Osteocyte (in vitro differentiated cells): ENCODE measurements at regions not wholly inside any gene's neighbourhood (a gene's known extent, or its start where the extent isn't known, plus 50 kb on each side); places are given as distances from the start of the nearest gene placed in this dataset.

Experiments
- DNase-seq: peaks from one replicate; pipeline ENCODE4 v3.0.0; 2021; ENCODE audit warnings: mixed read lengths; ENCODE audit not compliant: unreplicated experiment; ENCODE audit errors: extremely low spot score
- H3K27ac Mint-ChIP-seq: one replicate; pipeline ENCODE4 v1.8.0; 2021; ENCODE audit warnings: mild to moderate bottlenecking, mixed read lengths; ENCODE audit not compliant: unreplicated experiment
- H3K27me3 Mint-ChIP-seq: one replicate; pipeline ENCODE4 v1.8.0; 2021; ENCODE audit warnings: mixed read lengths; ENCODE audit not compliant: unreplicated experiment
- H3K36me3 Mint-ChIP-seq: one replicate; pipeline ENCODE4 v1.8.0; 2021; ENCODE audit warnings: mixed read lengths; ENCODE audit not compliant: unreplicated experiment
- H3K4me1 Mint-ChIP-seq: one replicate; pipeline ENCODE4 v1.8.0; 2021; ENCODE audit warnings: mixed read lengths; ENCODE audit not compliant: unreplicated experiment
- H3K4me3 Mint-ChIP-seq: one replicate; pipeline ENCODE4 v1.8.0; 2021; ENCODE audit warnings: mild to moderate bottlenecking, moderate library complexity, mixed read lengths; ENCODE audit not compliant: unreplicated experiment
- H3K9me3 Mint-ChIP-seq: one replicate; pipeline ENCODE4 v1.8.0; 2021; ENCODE audit warnings: mixed read lengths; ENCODE audit not compliant: unreplicated experiment
- TF ChIP-seq, protein P1 (sequence below): fragments of 200-600 bp; sonication (generic); IDR thresholded peaks from 2 replicates; pipeline ENCODE4 v1.5.0; 2021; ENCODE audit warnings: antibody characterized with exemption, mild to moderate bottlenecking, moderate library complexity

DNA sequence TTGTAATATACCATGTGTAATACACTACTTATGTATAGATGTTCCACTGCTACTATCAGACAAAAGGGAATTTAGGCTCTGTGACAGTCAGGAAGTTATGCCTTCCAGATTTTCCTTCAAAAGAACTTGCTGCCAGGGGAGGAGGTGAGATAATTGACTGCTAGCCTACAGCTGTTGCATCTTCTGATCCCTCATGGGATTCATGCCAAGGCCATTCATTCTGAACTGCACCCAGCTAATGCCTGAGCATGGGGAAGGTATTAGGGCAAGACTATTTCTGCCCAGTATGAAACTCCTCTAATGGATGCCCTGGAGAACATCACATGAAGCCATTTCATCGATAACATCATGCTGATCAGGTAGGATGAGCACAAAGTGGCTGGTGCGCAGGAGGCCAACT, 746.5 kb upstream of the ZNF608 start:
- H3K9me3 Mint-ChIP-seq: peaks cover 7% of the 10 kb centered on the region
- H3K36me3 Mint-ChIP-seq: peaks cover 2% of the 10 kb centered on the region
- H3K27ac Mint-ChIP-seq: no peak overlapping the region
- no peaks in the 10 kb centered on the region for H3K27me3 Mint-ChIP-seq
- no peak for DNase-seq
- no peak overlapping the region for H3K4me3 Mint-ChIP-seq
- TF ChIP-seq, protein P1, sequence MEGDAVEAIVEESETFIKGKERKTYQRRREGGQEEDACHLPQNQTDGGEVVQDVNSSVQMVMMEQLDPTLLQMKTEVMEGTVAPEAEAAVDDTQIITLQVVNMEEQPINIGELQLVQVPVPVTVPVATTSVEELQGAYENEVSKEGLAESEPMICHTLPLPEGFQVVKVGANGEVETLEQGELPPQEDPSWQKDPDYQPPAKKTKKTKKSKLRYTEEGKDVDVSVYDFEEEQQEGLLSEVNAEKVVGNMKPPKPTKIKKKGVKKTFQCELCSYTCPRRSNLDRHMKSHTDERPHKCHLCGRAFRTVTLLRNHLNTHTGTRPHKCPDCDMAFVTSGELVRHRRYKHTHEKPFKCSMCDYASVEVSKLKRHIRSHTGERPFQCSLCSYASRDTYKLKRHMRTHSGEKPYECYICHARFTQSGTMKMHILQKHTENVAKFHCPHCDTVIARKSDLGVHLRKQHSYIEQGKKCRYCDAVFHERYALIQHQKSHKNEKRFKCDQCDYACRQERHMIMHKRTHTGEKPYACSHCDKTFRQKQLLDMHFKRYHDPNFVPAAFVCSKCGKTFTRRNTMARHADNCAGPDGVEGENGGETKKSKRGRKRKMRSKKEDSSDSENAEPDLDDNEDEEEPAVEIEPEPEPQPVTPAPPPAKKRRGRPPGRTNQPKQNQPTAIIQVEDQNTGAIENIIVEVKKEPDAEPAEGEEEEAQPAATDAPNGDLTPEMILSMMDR: no peak
- peaks cover 11% of the 10 kb centered on the region for H3K4me1 Mint-ChIP-seq

DNA sequence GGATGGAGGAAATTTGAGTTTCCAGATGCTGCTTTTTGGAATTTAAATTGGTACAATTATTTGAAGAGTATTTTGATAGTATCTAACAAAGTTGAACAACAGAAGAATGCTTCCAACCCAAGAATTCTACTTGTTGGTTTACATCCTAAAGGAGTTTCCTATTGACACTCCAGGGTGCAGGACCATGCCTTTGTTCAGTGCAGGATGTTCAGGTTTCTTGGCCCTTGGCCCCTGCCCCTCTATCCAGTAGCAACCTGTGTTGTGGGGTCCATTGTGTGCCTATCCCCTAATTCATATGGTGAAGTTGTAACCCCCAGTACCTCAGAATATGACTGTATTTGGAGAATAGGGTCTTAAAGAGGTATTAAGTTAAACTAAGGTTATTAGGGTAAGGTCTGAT, 750.0 kb upstream of the ZNF608 start:
- TF ChIP-seq, protein P1: no peak

DNA sequence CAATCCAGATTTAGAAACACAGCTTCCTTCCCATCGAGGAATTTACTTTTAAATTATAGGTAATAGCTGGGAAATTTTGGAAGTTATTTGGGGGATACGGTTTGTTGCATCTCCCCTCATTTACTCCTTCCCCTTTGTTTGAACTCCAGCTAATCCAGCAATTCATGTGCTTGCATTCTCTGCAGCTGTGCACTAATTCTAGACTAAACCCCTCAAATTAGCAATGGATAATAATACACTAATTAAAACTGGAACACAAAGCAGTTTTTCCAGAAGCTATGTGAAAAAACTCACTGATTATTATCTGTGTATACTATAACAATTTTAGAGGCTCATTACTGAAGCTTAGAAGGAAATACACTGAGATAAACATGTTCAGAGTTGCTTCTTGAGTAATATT, 751.2 kb upstream of the ZNF608 start:
- TF ChIP-seq, protein P1: no peak
- peaks cover 7% of the 10 kb centered on the region for H3K9me3 Mint-ChIP-seq
- H3K27ac Mint-ChIP-seq: no peak overlapping the region
- H3K27me3 Mint-ChIP-seq: no peaks in the 10 kb centered on the region
- no peak for DNase-seq
- no peak overlapping the region for H3K4me3 Mint-ChIP-seq
- peaks cover 2% of the 10 kb centered on the region for H3K36me3 Mint-ChIP-seq
- H3K4me1 Mint-ChIP-seq: peaks cover 14% of the 10 kb centered on the region

More for the DNA sequence above, 750.0 kb upstream of the ZNF608 start:
- peaks cover 2% of the 10 kb centered on the region for H3K36me3 Mint-ChIP-seq
- H3K27me3 Mint-ChIP-seq: no peaks in the 10 kb centered on the region
- peaks cover 7% of the 10 kb centered on the region for H3K9me3 Mint-ChIP-seq
- no peak overlapping the region for H3K4me3 Mint-ChIP-seq
- no peak overlapping the region for H3K27ac Mint-ChIP-seq
- DNase-seq: no peak
- H3K4me1 Mint-ChIP-seq: peaks cover 21% of the 10 kb centered on the region

DNA sequence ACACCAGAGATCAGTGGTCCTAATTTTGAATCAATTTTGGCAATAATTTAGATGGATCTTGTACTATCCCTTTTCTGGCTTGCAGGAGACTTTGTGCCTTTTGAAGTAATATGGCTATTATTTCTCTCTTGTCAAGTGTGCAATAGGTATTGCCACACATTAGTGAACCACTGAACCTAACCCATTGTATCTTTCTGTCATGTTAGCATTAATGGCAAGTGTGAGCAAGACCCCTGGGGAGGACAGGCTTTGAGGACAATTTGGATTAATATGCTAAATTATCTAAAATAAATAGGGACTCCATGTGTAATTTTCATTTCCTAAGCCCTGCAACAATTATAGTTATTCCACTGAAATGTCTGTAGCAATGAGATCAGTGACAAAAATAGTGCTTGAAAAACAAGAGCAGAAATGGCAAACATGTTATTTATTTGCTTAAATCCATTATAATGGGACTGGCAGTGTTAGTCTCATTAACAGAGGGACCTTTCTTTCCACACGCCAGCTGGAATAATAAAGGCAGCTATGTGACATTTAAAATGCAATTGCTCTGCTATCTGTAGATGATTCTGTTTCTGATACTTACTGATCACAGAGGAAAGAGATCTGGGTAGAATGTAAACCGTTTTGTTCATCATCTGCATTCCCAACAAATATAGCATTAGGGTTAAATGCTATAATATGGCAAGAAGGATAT, 753.3 kb upstream of the ZNF608 start:
- Mint-ChIP-seq H3K9me3 (no peaks in the 10 kb centered on the region), H3K27ac (no peak overlapping the region), H3K36me3 (peaks cover 2% of the 10 kb centered on the region), H3K4me3 (no peak overlapping the region), H3K4me1 (peaks cover 14% of the 10 kb centered on the region), H3K27me3 (no peaks in the 10 kb centered on the region)
- TF ChIP-seq, protein P1: no peak
- DNase-seq: no peak

DNA sequence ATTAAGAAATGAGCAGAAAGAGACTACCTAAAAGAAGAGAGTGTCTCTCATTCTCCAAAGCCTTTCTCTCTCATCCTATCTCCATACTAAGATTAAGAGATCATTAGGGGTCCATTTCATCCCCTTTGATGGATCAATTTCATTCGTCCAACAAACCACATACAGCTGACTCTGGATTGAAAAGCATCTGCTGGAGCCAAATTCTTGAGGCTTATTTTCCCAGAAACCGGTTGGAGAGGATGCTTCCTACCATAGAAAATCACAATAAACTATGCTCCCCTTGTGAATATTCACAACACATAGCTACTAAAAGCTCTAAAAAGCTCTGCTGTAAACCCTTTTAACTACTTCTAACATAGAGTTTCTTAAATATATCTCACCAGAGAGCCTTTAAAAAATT, 755.0 kb upstream of the ZNF608 start:
- DNase-seq: no peak
- no peaks in the 10 kb centered on the region for H3K36me3 Mint-ChIP-seq

More for the DNA sequence above, 755.0 kb upstream of the ZNF608 start:
- Mint-ChIP-seq H3K27me3 (no peaks in the 10 kb centered on the region), H3K4me1 (peaks cover 14% of the 10 kb centered on the region), H3K27ac (no peak overlapping the region), H3K9me3 (no peaks in the 10 kb centered on the region), H3K4me3 (no peak overlapping the region)
- TF ChIP-seq, protein P1: no peak
